Gastroesophageal sphincter (tissue), 3 donors: ENCODE measurements at regions not wholly inside any gene's neighbourhood (a gene's known extent, or its start where the extent isn't known, plus 50 kb on each side); places are given as distances from the start of the nearest gene placed in this dataset.

Experiments used
- CTCF ChIP-seq, 4 experiments: fragments of 200-600 bp in 2 of 4; fragments of 450-650 bp in 2 of 4; sonication (generic) in 1 of 4; IDR thresholded peaks; one replicate each; pipeline ENCODE4 v1.5.1; 2017 to 2019; ENCODE audit warnings: antibody characterized with exemption in 4 of 4, mild to moderate bottlenecking in 2 of 4, moderate library complexity in 2 of 4
- EP300 ChIP-seq: sonication (generic); formaldehyde crosslinking; IDR thresholded peaks from one replicate; pipeline ENCODE4 v1.6.1; 2017; ENCODE audit warnings: antibody characterized with exemption, mild to moderate bottlenecking
- POLR2AphosphoS5 ChIP-seq: sonication (generic); formaldehyde crosslinking; IDR thresholded peaks from one replicate; pipeline ENCODE4 v1.6.1; 2017; ENCODE audit warnings: antibody characterized with exemption

- TF ChIP-seq CTCF (IDR thresholded peaks at IDR 0.05): no peak
- TF ChIP-seq EP300: no peak
- TF ChIP-seq POLR2AphosphoS5: no peak
These were observed 124.0 kb upstream of the GATA6 start for GRCh38 chr18:22045221-22045918.
